Endothelial cell (in vitro differentiated cells): ENCODE measurements at regions not wholly inside any gene's neighbourhood (a gene's known extent, or its start where the extent isn't known, plus 50 kb on each side); places are given as distances from the start of the nearest gene placed in this dataset.

Experiments
- DNase-seq: peaks from one replicate; pipeline ENCODE4 v3.0.0; 2021; ENCODE audit warnings: low spot score
- H3K27ac Mint-ChIP-seq: one replicate; pipeline ENCODE4 v1.8.0; 2021; ENCODE audit warnings: mixed read lengths, inconsistent platforms; ENCODE audit not compliant: unreplicated experiment
- H3K27me3 Mint-ChIP-seq: one replicate; pipeline ENCODE4 v1.8.0; 2021; ENCODE audit warnings: mild to moderate bottlenecking, moderate library complexity, mixed read lengths, inconsistent platforms; ENCODE audit not compliant: unreplicated experiment
- H3K36me3 Mint-ChIP-seq: one replicate; pipeline ENCODE4 v1.8.0; 2021; ENCODE audit warnings: mild to moderate bottlenecking, low read depth, mixed read lengths, inconsistent platforms; ENCODE audit not compliant: unreplicated experiment
- H3K4me1 Mint-ChIP-seq: one replicate; pipeline ENCODE4 v1.8.0; 2021; ENCODE audit warnings: mild to moderate bottlenecking, mixed read lengths, inconsistent platforms; ENCODE audit not compliant: unreplicated experiment
- H3K4me3 Mint-ChIP-seq: one replicate; pipeline ENCODE4 v1.8.0; 2021; ENCODE audit warnings: mild to moderate bottlenecking, mixed read lengths, inconsistent platforms; ENCODE audit not compliant: unreplicated experiment
- H3K9me3 Mint-ChIP-seq: one replicate; pipeline ENCODE4 v1.8.0; 2021; ENCODE audit warnings: mixed read lengths, inconsistent platforms; ENCODE audit not compliant: unreplicated experiment
- TF ChIP-seq, protein P1 (sequence below): fragments of 200-600 bp; sonication (generic); IDR thresholded peaks from one replicate; pipeline ENCODE4 v1.5.0; 2021; ENCODE audit warnings: antibody characterized with exemption; ENCODE audit not compliant: unreplicated experiment

- no peak for DNase-seq
- Mint-ChIP-seq H3K36me3 (no peaks in the 10 kb centered on the region), H3K27ac (no peak overlapping the region), H3K9me3 (no peaks in the 10 kb centered on the region), H3K4me3 (no peak overlapping the region), H3K4me1 (peaks cover 15% of the 10 kb centered on the region), H3K27me3 (peaks cover 2% of the 10 kb centered on the region)
- TF ChIP-seq, protein P1, sequence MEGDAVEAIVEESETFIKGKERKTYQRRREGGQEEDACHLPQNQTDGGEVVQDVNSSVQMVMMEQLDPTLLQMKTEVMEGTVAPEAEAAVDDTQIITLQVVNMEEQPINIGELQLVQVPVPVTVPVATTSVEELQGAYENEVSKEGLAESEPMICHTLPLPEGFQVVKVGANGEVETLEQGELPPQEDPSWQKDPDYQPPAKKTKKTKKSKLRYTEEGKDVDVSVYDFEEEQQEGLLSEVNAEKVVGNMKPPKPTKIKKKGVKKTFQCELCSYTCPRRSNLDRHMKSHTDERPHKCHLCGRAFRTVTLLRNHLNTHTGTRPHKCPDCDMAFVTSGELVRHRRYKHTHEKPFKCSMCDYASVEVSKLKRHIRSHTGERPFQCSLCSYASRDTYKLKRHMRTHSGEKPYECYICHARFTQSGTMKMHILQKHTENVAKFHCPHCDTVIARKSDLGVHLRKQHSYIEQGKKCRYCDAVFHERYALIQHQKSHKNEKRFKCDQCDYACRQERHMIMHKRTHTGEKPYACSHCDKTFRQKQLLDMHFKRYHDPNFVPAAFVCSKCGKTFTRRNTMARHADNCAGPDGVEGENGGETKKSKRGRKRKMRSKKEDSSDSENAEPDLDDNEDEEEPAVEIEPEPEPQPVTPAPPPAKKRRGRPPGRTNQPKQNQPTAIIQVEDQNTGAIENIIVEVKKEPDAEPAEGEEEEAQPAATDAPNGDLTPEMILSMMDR, result no peak
These were observed 124.6 kb upstream of the NGF start for GRCh38 chr1:115462566-115463076.

GRCh38 chr1:115461526-115461925, 123.5 kb upstream of the NGF start:
- no peak for DNase-seq
- no peaks in the 10 kb centered on the region for H3K9me3 Mint-ChIP-seq

GRCh38 chr1:115459161-115459560, 121.1 kb upstream of the NGF start:
- no peak overlapping the region for H3K4me3 Mint-ChIP-seq
- H3K27ac Mint-ChIP-seq, result no peak overlapping the region

More at GRCh38 chr1:115461526-115461925, 123.5 kb upstream of the NGF start:
- TF ChIP-seq, protein P1, result no peak
- no peak overlapping the region for H3K27ac Mint-ChIP-seq
- H3K36me3 Mint-ChIP-seq, result no peaks in the 10 kb centered on the region
- H3K4me3 Mint-ChIP-seq, result no peak overlapping the region
- peaks cover 11% of the 10 kb centered on the region for H3K4me1 Mint-ChIP-seq
- H3K27me3 Mint-ChIP-seq, result peaks cover 2% of the 10 kb centered on the region

GRCh38 chr1:115458426-115459114, 120.5 kb upstream of the NGF start:
- Mint-ChIP-seq H3K27ac (no peak overlapping the region), H3K4me3 (no peak overlapping the region), H3K36me3 (no peaks in the 10 kb centered on the region), H3K4me1 (peaks cover 6% of the 10 kb centered on the region), H3K27me3 (peaks cover 3% of the 10 kb centered on the region), H3K9me3 (no peaks in the 10 kb centered on the region)
- no peak for DNase-seq
- TF ChIP-seq, protein P1, result no peak

More at GRCh38 chr1:115459161-115459560, 121.1 kb upstream of the NGF start:
- no peaks in the 10 kb centered on the region for H3K36me3 Mint-ChIP-seq
- H3K4me1 Mint-ChIP-seq, result peaks cover 6% of the 10 kb centered on the region
- TF ChIP-seq, protein P1, result no peak
- H3K27me3 Mint-ChIP-seq, result peaks cover 3% of the 10 kb centered on the region
- no peaks in the 10 kb centered on the region for H3K9me3 Mint-ChIP-seq
- no peak for DNase-seq

- Mint-ChIP-seq H3K4me3 (no peak overlapping the region), H3K9me3 (no peaks in the 10 kb centered on the region), H3K27me3 (peaks cover 3% of the 10 kb centered on the region), H3K27ac (no peak overlapping the region), H3K4me1 (peaks cover 6% of the 10 kb centered on the region), H3K36me3 (no peaks in the 10 kb centered on the region)
- DNase-seq, result no peak
- TF ChIP-seq, protein P1, result no peak
These were observed 119.2 kb upstream of the NGF start for GRCh38 chr1:115457289-115457688.
